Activated T-cell treated with anti-CD3 and anti-CD28 coated beads, Interleukin-2, amount 50 U/mL, for 48 hours (primary cell): ENCODE measurements at regions not wholly inside any gene's neighbourhood (a gene's known extent, or its start where the extent isn't known, plus 50 kb on each side); places are given as distances from the start of the nearest gene placed in this dataset.
"Not testable (repeated sequence)": the region's sequence is repeated elsewhere in the genome, so short reads cannot be mapped to it uniquely, and the experiment has no call there.

Experiments used
- DNase-seq, 2 experiments: peaks; one replicate each; pipeline ENCODE4 v3.0.0-alpha.2; 2020

DNA sequence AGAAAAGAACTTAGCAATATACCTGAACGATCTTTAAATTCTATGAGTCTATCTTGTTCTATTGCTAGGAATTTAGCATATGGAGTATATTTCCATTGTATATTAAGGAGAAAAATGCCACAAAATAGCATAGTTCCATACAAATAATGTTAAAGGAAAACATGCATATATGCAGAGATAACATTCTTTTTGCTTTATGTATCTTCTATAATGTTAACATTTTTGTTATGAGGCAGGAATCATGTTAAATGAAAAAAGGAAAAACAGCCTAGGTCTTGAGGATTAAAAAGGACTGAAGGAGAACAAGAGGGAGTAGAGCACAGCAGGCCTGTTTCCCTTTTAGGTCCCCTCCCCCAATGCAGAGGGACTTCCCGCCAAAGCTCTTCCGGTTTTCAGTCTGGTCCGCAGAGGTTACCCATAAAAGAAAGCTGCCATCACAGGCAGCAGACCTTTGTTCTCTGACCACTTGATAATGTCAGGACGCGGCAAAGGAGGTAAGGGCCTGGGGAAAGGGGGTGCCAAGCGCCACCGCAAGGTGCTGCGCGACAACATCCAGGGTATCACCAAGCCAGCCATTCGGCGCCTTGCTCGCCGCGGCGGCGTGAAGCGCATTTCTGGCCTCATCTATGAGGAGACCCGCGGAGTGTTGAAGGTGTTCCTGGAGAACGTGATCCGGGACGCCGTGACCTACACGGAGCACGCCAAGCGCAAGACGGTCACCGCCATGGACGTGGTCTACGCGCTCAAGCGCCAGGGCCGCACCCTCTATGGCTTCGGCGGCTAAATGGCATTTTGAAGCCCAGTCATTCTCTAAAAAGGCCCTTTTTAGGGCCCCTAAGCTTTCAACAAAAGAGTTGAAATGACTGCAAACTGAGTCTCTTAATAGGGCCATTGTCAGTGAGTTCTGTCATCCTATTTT lies 108.4 kb upstream of the PRSS16 start:
- DNase-seq = peak; percentile 85 to 86

DNA sequence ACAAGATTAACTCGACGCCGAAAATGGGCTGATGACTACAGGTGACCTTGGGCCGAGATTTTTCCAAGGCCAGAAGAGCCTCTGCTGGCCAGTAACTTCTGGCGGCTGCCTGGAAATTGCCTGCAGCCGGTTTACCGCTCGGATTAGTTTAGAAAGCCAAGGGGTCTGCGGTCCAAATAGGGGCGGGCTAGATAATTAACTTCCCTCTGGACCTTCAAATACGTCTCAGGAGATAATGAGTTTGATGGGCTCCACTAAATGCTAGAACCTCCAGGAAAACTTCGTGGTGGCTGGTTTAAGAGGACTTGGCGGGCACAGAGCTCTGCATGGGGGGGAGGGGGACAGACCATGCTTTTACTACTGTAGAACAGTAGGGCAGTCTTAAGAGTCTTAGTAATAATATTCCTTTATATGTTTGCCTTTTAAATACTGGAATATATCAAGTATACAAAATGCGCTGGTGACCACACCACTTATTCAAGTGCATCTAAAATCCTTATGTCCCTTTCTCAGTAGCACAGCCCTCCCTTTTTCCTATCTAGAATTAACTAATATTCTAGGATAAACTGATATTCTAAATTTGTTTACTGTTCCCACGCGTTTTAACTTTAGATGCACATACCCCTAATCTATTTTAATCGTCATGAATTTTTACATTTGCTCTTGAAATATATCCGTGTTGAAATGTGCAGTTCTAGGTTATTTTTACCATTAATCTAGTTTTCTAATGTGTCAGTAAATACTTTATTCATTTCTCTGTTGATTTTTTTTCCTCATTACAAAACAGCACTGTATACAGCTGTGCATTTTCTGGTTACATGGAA lies 107.5 kb upstream of the PRSS16 start:
- peak; percentile 53 to 60 for DNase-seq

DNA sequence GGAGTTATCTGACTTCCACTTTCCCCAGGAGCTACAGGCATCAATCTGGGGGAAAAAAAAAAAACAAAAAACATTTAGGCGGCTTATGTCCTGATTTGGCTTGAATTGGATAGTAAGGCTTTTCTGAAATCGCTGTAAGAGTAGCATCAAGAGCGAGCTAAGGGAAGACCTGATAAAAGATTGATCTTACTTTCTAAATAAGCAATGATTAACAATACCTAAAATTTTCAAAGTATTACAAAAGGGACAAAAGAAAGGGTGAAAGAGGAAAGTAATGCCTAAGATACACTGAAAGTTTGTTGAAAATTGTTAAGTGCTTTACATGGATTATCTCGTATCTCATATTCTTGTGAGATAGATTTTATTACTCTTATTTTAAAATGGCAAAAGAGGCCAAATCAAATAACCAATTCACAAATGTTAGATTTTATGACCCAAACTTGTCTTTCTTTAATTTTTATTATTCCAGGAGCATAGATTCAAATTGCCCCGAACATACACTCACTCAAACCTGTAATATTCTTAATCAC lies 106.4 kb upstream of the PRSS16 start:
- no peak for DNase-seq

GRCh38 chr6:27141529-27142015 lies 105.9 kb upstream of the PRSS16 start:
- DNase-seq = no peak

GRCh38 chr6:27143020-27143388 lies 104.5 kb upstream of the PRSS16 start:
- DNase-seq = not testable (repeated sequence)

- no peak for DNase-seq
Observed at GRCh38 chr6:27143474-27144026, 104.0 kb upstream of the PRSS16 start.

DNA sequence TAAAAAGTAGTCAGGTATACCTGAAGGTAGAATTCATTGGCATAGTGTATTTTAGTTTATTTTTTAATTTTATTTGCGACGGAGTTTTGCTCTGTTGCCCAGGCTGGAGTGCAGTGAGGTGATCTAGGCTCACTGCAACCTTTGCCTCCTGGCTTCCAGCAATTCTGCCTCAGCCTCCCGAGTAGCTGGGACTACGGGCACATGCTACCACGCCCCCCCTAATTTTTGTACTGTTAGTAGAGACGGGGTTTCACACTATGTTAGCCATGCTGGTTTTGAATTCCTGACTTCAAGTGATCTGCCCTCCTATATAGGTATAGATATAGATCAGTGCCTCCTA lies 102.8 kb upstream of the PRSS16 start:
- DNase-seq = no peak

- peak; percentile 74 to 76 for DNase-seq
Observed at GRCh38 chr6:27145731-27146455, 101.6 kb upstream of the PRSS16 start.

GRCh38 chr6:27146456-27146705 lies 101.1 kb upstream of the PRSS16 start:
- DNase-seq = peak in 1 of 2 experiments; percentile 87

DNA sequence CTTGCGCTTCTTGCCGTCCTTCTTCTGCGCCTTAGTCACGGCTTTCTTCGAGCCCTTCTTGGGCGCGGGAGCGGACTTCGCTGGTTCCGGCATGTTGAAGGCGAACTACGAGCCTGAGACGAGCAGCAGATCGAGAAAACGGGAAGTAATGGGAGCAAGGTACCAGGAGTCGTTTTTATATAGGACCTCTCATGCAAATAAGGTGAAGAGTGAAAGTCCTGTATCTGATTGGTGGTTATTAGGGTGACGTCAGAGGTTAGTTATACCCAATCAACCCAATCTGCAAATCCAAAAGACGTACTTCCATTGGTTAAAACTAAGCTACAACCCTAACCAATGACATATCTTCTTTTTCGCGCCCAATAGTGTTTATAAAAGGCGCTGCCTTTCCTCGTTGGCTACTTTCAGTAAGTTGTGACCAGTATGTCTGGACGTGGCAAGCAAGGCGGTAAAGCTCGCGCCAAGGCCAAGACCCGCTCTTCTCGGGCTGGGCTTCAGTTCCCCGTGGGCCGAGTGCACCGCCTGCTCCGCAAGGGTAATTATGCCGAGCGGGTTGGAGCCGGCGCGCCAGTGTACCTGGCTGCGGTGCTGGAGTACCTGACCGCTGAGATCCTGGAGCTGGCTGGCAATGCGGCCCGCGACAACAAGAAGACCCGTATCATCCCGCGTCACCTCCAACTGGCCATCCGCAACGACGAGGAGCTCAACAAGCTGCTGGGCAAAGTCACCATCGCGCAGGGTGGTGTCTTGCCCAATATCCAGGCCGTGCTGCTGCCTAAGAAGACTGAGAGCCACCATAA lies 100.6 kb upstream of the PRSS16 start:
- peak; percentile 89 to 90 for DNase-seq

DNA sequence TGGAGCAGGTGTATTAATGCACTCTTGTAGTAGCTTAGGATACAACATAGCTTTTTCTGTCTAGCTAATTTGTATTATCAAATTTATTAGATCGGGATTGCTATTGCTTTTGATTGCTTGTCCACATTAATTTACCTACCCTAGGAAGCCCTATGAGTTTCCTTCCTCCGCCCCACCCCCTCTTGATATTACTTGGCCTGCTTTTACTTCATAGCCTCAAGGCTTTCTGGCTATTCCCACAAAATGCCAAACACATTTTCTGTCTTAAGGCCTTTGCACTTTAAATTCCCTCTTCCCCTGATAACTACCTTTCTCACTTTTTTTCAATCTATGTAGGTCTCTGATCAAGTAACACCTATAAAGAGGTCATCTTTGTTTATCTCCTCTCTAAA lies 99.1 kb upstream of the PRSS16 start:
- no peak for DNase-seq

DNA sequence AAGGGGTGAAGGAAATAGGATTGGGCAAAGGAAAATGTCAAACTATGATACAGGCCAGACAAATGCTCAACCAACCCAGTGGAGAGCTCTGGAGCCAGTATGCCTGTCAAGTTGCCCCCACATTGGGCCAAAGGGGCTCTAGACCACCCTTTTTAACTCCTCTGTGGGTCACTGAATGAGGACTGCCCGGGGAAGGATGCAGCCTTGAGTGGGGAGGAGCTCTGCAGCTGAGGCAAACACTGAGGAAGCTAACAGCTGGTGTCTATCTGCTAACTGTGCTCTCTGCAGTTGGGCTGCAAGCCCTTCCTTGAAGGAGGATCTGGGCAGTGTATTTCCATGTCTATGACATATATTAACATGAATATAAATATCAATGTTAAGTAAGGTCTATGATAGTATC lies 98.4 kb upstream of the PRSS16 start:
- no peak for DNase-seq

DNA sequence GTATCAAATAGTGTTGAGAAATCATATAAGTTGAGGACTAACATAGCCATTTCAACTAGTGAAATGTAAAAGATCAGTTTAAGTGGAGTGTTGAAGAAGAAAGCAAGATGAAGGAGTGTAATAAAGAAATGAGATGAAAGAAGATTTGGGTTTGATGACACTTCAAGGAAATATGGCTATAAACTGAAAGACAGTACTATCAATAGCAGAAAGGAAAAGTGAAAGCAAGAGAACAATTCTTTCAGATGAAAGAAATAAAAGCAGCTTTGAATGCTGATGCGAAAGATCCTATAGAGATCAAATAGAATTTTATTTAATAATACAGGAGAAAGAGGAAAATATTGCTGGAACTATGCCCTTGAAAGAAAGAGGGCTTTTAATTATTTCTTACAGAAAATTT lies 92.8 kb upstream of the PRSS16 start:
- DNase-seq = no peak

DNA sequence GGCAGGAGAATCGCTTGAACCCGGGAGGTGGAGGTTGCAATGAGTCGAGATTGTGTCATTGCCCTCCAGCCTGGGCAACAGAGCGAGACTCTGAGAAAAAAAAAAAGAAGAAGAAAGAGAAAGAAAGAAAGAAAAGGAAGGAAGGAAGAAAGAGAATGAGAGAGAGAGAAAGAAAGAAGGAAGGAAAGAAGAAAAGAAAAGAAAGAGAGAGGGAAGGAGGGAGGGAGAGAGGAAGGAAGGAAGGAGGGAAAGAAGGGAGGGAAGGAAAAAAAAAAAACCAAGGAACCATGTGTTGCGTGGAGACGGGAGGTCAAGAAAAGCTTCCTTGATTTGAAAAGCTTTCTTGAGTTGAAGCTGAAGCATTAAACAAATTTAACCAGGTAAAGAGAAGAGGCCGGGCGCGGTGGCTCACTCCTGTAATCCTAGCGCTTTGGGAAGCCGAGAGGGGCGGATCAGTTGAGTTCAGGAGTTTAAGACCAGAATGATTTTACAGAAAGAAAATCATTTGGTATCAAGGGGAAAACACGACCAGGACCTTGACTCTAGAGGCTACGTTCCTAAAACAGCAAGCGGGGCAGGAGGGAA lies 90.5 kb upstream of the PRSS16 start:
- no peak for DNase-seq

DNA sequence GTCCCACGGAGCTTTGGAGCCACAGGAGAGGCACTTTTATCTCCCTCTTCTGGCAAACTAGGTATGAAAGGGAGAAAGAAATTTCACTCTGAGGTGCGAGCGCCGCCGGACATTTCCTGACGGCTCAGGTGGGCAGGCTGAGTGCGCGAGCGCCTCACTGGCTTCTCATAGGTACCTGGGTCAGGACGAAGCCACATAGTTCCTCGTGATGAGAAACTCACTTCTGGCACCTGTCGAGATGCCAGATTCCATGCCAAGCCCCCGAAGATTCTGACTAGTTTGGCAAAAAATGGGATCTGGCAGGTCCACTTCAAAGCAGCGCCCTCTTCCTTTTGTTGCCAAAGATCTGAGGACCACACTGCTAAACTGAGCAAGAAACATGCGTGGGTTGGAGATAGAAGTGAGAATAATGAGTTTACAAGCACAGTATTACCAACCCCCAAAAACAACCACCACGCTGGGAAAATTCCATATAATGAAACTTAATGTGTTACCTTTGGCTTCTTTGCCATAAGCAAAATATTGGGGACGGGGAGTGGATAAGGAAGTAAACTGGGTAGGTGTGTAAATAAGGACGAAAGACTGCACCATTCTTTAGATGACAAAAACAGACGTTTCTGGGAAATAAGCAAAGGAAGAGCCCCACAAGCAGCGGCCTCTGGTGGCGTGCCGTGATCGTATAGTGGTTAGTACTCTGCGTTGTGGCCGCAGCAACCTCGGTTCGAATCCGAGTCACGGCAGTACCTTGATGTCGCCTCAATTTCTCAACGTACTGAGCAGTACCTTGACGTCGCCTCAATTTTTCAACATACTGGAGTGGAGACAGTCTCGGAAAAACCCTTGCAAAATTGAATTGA lies 89.8 kb upstream of the PRSS16 start:
- peak; percentile 87 for DNase-seq

- DNase-seq = no peak
Observed at GRCh38 chr6:27158316-27158643, 89.2 kb upstream of the PRSS16 start.

DNA sequence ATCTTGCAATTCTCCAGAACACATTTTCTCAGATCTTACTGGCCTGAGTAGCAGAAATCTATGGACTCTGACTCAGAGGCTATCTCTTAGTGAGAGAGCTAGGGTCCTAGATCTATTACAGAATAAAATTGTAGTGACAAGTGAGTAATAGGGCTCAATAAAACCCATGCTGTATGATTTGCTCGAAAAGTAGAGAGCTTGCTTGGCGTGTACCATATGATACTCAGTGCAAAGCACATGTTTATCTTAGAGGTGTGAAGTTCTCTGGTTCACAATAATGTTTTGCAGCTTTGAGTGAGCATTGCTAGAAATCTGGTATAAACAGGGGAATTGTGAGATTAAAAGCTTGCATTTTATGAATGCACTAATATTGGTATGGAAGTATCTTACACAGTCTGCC lies 87.8 kb upstream of the PRSS16 start:
- DNase-seq = no peak

- no peak for DNase-seq
Observed at GRCh38 chr6:27161115-27161514, 86.4 kb upstream of the PRSS16 start.

DNA sequence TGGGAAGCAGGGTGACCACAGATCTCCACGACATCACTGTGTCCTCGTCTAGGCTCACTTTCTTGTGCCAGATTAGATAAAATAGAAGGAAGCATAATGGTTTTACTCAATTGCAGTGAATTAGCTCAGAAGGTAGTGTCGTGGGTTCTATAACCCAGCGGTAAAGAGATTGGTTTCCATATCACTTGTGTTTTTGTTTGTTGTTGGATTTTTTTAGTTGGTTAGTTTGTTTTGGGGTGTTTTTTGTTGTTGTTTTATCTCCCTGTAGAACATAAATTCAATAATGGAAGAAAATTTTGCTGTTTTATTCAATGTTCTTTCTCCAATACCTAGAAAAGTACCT lies 85.9 kb upstream of the PRSS16 start:
- DNase-seq = no peak

DNA sequence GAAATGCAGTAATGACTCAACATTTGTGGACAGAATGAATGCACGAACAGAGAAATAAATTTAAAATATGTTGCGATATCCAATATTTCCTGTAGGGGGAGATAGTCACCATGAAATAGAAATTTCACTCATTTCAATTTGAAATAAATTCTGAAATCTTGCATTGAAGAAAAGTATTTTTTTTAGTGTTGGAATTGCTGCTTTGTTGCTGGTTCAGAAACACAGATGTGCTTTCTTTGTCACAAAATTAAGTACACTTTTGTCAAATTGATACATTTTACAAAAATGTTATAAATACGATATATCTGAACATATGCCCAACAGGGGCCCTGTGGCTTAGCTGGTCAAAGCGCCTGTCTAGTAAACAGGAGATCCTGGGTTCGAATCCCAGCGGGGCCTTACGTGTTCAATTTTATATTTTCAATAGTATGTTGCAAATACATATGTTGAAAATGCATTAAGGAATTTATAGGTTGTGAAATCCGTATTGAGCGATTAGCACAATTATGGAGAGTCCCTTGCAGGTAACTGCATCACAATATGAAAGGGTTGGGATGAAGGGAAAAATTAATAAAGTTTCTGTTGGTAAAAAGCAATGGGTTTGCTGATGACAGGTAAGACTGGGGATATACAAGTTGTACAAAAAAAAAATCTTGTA lies 85.4 kb upstream of the PRSS16 start:
- DNase-seq = peak; percentile 61 to 64
